ENCODE measurements at regions not wholly inside any gene's neighbourhood (a gene's known extent, or its start where the extent isn't known, plus 50 kb on each side); places are given as distances from the start of the nearest gene placed in this dataset.

GRCh38 chr18:25834061-25834460 lies 256.4 kb downstream of the SS18 start:
- no peak for TF ChIP-seq CTCF (IDR thresholded peaks at IDR 0.05)

- TF ChIP-seq CTCF (IDR thresholded peaks at IDR 0.05): peak; percentile 79
Observed at GRCh38 chr18:25832001-25832604, 258.3 kb downstream of the SS18 start.

- TF ChIP-seq CTCF (IDR thresholded peaks at IDR 0.05): no peak
Observed at GRCh38 chr18:25831301-25831701, 259.1 kb downstream of the SS18 start.

- no peak for TF ChIP-seq CTCF (IDR thresholded peaks at IDR 0.05)
Observed at GRCh38 chr18:25830787-25831186, 259.6 kb downstream of the SS18 start.

- no peak for TF ChIP-seq CTCF (IDR thresholded peaks at IDR 0.05)
Observed at GRCh38 chr18:25827961-25828561, 262.4 kb downstream of the SS18 start.

GRCh38 chr18:25827228-25827627 lies 263.2 kb downstream of the SS18 start:
- no peak for TF ChIP-seq CTCF (IDR thresholded peaks at IDR 0.05)

- TF ChIP-seq CTCF (IDR thresholded peaks at IDR 0.05): no peak
Observed at GRCh38 chr18:25826823-25827222, 263.6 kb downstream of the SS18 start.
